ENCODE measurements at regions not wholly inside any gene's neighbourhood (a gene's known extent, or its start where the extent isn't known, plus 50 kb on each side); places are given as distances from the start of the nearest gene placed in this dataset.

DNA sequence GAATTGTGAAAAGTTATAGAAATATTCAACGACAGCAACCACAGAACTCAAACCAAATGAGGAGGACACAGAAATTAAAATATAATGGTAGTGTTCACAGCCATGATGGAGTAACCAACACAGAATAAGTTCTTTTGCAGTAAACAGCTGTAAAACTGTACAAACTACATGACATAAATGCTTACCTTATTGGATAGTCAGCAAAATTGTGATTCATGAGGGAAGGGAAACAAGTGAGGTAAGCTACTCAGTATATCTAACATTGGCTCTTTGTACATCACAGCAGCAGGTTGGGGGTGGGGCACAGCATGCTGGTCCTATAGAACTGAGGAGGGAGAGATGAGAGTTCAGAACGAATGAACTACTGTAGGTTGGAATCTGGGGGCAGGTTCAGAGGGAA lies 86.4 kb downstream of the CDC14C start:
- TF ChIP-seq ZNF274 (IDR thresholded peaks at IDR 0.05; ENCODE audit: low read depth, low read length) (no peak), SUZ12 (IDR thresholded peaks at IDR 0.05; ENCODE audit: extremely low read depth, insufficient read depth, insufficient read length) (no peak), YY1 (IDR thresholded peaks at IDR 0.05; ENCODE audit: insufficient read depth, insufficient read length) (no peak)
